ENCODE measurements at regions not wholly inside any gene's neighbourhood (a gene's known extent, or its start where the extent isn't known, plus 50 kb on each side); places are given as distances from the start of the nearest gene placed in this dataset.

DNA sequence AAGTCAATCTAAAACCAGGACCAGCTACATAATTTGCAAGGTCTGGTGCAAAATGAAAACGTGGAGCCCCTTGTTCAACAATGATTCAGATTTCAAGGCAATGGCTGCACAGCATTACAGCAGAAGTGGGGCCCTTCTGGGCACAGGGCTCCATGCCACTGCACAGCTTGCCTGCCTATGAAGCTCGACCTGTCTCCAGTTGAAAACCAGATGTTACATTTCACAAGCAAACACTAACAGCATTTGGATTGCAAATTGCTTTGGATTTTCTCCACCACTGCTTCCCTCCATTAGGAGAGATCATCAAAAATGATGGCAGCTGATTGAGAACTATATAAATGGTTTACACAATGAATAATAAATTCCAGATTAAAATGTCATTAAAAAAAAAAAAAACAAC is 551.4 kb upstream of the ZFHX3 start:
- no peak for TF ChIP-seq JUND (IDR thresholded peaks at IDR 0.05; ENCODE audit: low read depth)
- no peak for DNase-seq (ENCODE audit: low read depth in 1 of 2, low spot score in 1 of 2)
- in situ Hi-C loops (cut with HindIII; ENCODE audit: low pct_unique_long_range_greater_than_20kb, low sequenced_read_pairs), result no loop called here

- in situ Hi-C loops (cut with HindIII; ENCODE audit: low pct_unique_long_range_greater_than_20kb, low sequenced_read_pairs), result no loop called here
- no peak for TF ChIP-seq JUND (IDR thresholded peaks at IDR 0.05; ENCODE audit: low read depth)
- DNase-seq (ENCODE audit: low read depth in 1 of 2, low spot score in 1 of 2), result no peak
These were observed 536.2 kb upstream of the ZFHX3 start for GRCh38 chr16:73584157-73584556.

- TF ChIP-seq JUND (IDR thresholded peaks at IDR 0.05; ENCODE audit: low read depth), result no peak
- DNase-seq (ENCODE audit: low read depth in 1 of 2, low spot score in 1 of 2), result peak in 1 of 2 experiments; percentile 46
- in situ Hi-C loops (cut with HindIII; ENCODE audit: low pct_unique_long_range_greater_than_20kb, low sequenced_read_pairs), result no loop called here
These were observed 524.4 kb upstream of the ZFHX3 start for GRCh38 chr16:73572135-73572828.

GRCh38 chr16:73569266-73569980 is 521.5 kb upstream of the ZFHX3 start:
- TF ChIP-seq JUND (IDR thresholded peaks at IDR 0.05; ENCODE audit: low read depth), result no peak
- no peak for DNase-seq (ENCODE audit: low read depth in 1 of 2, low spot score in 1 of 2)
- in situ Hi-C loops (cut with HindIII; ENCODE audit: low pct_unique_long_range_greater_than_20kb, low sequenced_read_pairs), result no loop called here

GRCh38 chr16:73568769-73569168 is 520.8 kb upstream of the ZFHX3 start:
- in situ Hi-C loops (cut with HindIII; ENCODE audit: low pct_unique_long_range_greater_than_20kb, low sequenced_read_pairs), result no loop called here
- TF ChIP-seq JUND (IDR thresholded peaks at IDR 0.05; ENCODE audit: low read depth), result no peak
- DNase-seq (ENCODE audit: low read depth in 1 of 2, low spot score in 1 of 2), result no peak

- DNase-seq (ENCODE audit: low read depth in 1 of 2, low spot score in 1 of 2), result no peak
- no peak for TF ChIP-seq JUND (IDR thresholded peaks at IDR 0.05; ENCODE audit: low read depth)
- in situ Hi-C loops (cut with HindIII; ENCODE audit: low pct_unique_long_range_greater_than_20kb, low sequenced_read_pairs), result no loop called here
These were observed 518.0 kb upstream of the ZFHX3 start for GRCh38 chr16:73565925-73566324.

GRCh38 chr16:73565263-73565662 is 517.3 kb upstream of the ZFHX3 start:
- in situ Hi-C loops (cut with HindIII; ENCODE audit: low pct_unique_long_range_greater_than_20kb, low sequenced_read_pairs), result no loop called here
- peak in 1 of 2 experiments; percentile 63 for DNase-seq (ENCODE audit: low read depth in 1 of 2, low spot score in 1 of 2)
- no peak for TF ChIP-seq JUND (IDR thresholded peaks at IDR 0.05; ENCODE audit: low read depth)

- DNase-seq (ENCODE audit: low read depth in 1 of 2, low spot score in 1 of 2), result no peak
- no peak for TF ChIP-seq JUND (IDR thresholded peaks at IDR 0.05; ENCODE audit: low read depth)
- in situ Hi-C loops (cut with HindIII; ENCODE audit: low pct_unique_long_range_greater_than_20kb, low sequenced_read_pairs), result no loop called here
These were observed 515.8 kb upstream of the ZFHX3 start for GRCh38 chr16:73563709-73564108.

- DNase-seq (ENCODE audit: low read depth in 1 of 2, low spot score in 1 of 2), result no peak
- in situ Hi-C loops (cut with HindIII; ENCODE audit: low pct_unique_long_range_greater_than_20kb, low sequenced_read_pairs), result no loop called here
- TF ChIP-seq JUND (IDR thresholded peaks at IDR 0.05; ENCODE audit: low read depth), result no peak
These were observed 512.6 kb upstream of the ZFHX3 start for GRCh38 chr16:73560497-73560896.

DNA sequence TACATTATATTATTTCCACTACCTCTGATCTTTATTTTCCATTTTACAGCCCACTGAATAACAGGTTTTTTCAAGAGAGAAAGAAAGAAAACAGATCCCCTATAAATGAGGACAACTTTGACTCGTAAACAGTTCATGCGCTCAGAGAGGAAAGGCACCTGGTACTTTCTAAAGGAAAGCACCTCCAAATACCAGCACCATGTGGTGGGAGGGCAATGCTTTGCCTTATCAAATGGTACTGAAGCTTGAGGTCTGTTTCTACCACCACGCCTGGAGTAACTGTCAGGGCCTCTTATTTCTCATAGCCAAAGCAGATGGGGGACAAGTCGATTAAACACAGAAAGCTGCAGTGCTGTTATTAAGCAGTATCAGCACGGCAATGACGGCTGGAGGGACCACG is 510.3 kb upstream of the ZFHX3 start:
- TF ChIP-seq JUND (IDR thresholded peaks at IDR 0.05; ENCODE audit: low read depth), result no peak
- in situ Hi-C loops (cut with HindIII; ENCODE audit: low pct_unique_long_range_greater_than_20kb, low sequenced_read_pairs), result no loop called here
- no peak for DNase-seq (ENCODE audit: low read depth in 1 of 2, low spot score in 1 of 2)

DNA sequence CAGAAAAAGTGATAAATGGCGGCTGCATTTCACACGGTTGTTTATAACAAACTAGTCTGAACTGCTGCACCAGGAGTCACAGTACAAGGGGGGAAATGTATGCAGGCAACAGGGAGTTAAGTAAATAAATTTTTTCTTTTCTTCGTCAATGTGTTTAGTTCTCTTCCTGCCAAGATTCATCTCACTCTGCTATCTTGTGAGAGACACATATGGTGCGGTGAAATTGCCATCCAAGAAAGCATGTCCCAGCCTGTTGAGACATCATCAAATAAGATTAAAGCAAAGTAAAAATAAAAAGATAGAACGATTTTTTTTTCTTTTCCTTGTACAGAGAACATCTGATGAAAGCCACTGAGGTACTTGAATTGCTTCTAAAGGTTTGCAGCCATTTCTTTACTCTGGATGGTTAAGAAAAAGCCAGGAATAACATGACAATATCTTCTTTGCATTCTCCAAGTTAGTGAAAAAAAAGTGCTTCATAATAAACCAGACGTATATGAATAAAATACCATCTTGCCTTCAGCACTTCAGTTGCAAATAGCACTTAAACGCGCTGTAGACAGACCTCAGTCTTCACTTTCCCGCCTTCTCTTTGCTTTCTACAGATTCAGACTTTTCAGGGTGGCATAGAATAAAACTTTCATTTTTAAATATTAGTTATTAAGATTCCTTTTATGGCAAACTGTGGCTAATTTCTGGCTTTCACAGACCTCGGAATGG is 506.2 kb upstream of the ZFHX3 start:
- in situ Hi-C loops (cut with HindIII; ENCODE audit: low pct_unique_long_range_greater_than_20kb, low sequenced_read_pairs), result no loop called here
- no peak for DNase-seq (ENCODE audit: low read depth in 1 of 2, low spot score in 1 of 2)
- TF ChIP-seq JUND (IDR thresholded peaks at IDR 0.05; ENCODE audit: low read depth), result no peak

DNA sequence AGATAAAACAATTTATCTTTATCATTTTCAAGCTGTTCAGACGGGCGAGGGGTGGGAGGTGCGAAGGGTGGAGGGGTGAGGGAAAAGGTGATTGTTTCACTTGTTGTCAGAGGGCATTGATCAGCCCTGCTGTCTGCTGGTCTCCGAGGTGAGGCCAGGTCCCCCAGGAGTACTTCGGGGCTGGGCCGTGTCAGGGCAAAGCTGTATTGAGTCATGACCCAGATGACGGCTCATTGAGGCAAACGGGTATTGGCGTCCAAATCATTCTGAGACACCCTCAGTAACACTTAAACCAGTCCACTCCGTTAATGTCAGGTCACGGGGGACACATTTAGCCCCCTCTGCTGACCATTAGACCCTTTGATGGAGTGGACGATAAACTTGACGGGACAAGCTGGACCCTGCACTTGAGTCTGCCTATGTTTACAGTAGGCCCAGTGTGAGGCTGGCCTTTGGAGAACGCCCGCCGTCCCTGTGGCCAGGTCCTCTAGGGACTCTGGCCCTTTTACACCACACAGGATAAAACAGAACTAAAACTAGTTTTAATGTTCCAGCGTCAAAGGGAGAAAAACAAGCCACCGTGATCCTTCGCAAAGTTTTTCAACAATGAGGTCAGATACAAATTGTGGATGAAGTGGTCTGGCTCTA is 502.2 kb upstream of the ZFHX3 start:
- in situ Hi-C loops (cut with HindIII; ENCODE audit: low pct_unique_long_range_greater_than_20kb, low sequenced_read_pairs), result no loop called here
- TF ChIP-seq JUND (IDR thresholded peaks at IDR 0.05; ENCODE audit: low read depth), result no peak
- DNase-seq (ENCODE audit: low read depth in 1 of 2, low spot score in 1 of 2), result no peak

Measured in T47D (cell line).